WTC11 (cell line): ENCODE measurements at regions not wholly inside any gene's neighbourhood (a gene's known extent, or its start where the extent isn't known, plus 50 kb on each side); places are given as distances from the start of the nearest gene placed in this dataset.

ENCODE experiments used
- ATAC-seq: fragments of 200-7000 bp; cut with Tn5 transposase; 2 replicates; pipeline ENCODE4 v1.10.0; 2021; ENCODE audit warnings: mild to moderate bottlenecking, moderate library complexity
- CTCF ChIA-PET: fragments of 300-600 bp; sonication (Branson Sonifier 250); formaldehyde crosslinking; loops from one replicate; lab custom pipeline; 2021; ENCODE audit warnings: antibody characterized with exemption; lab: Charles Lee
- POLR2A ChIA-PET: fragments of 350-600 bp; sonication (Branson Sonifier 250); formaldehyde crosslinking; loops from one replicate; lab custom pipeline; 2021; ENCODE audit warnings: antibody characterized with exemption; lab: Charles Lee
- DNase-seq: peaks from one replicate; pipeline ENCODE4 v3.0.0; 2021; ENCODE audit warnings: low spot score
- H3K27ac Mint-ChIP-seq: 2 replicates; pipeline ENCODE4 v1.8.0; 2021; ENCODE audit warnings: mixed read lengths
- H3K27me3 Mint-ChIP-seq: 2 replicates; pipeline ENCODE4 v1.8.0; 2021; ENCODE audit warnings: low read depth, mild to moderate bottlenecking, moderate library complexity, mixed read lengths
- H3K36me3 Mint-ChIP-seq: 2 replicates; pipeline ENCODE4 v1.8.0; 2021; ENCODE audit warnings: mixed read lengths
- H3K4me1 Mint-ChIP-seq: 2 replicates; pipeline ENCODE4 v1.8.0; 2022; ENCODE audit warnings: mixed read lengths
- H3K4me3 Mint-ChIP-seq: 2 replicates; pipeline ENCODE4 v1.8.0; 2021; ENCODE audit warnings: mild to moderate bottlenecking, moderate library complexity, mixed read lengths
- H3K9me3 Mint-ChIP-seq: 2 replicates; pipeline ENCODE4 v1.8.0; 2021; ENCODE audit warnings: mixed read lengths
- CBFB ChIP-seq: sonication (generic); formaldehyde crosslinking; IDR thresholded peaks from 2 replicates; pipeline ENCODE4 v1.8.1; 2022; ENCODE audit warnings: mild to moderate bottlenecking, low read depth, missing genetic modification reagents
- CDX4 ChIP-seq: fragments of 250-450 bp; sonication (Bioruptor Pico); IDR thresholded peaks from 2 replicates; pipeline ENCODE4 v1.9.0; 2021; ENCODE audit warnings: moderate library complexity, mild to moderate bottlenecking, inconsistent platforms, borderline replicate concordance
- E2F1 ChIP-seq: sonication (generic); formaldehyde crosslinking; IDR thresholded peaks from 2 replicates; pipeline ENCODE4 v1.8.0; 2022; ENCODE audit warnings: mild to moderate bottlenecking, missing genetic modification reagents
- FOXJ3 ChIP-seq: sonication (generic); formaldehyde crosslinking; IDR thresholded peaks from 2 replicates; pipeline ENCODE4 v1.9.0; 2021; ENCODE audit warnings: missing genetic modification reagents, mild to moderate bottlenecking, borderline replicate concordance
- HMGXB4 ChIP-seq: sonication (generic); formaldehyde crosslinking; IDR thresholded peaks from 2 replicates; pipeline ENCODE4 v1.8.1; 2023; ENCODE audit warnings: mild to moderate bottlenecking, moderate library complexity, missing genetic modification reagents
- IRF2 ChIP-seq: sonication (generic); formaldehyde crosslinking; IDR thresholded peaks from 2 replicates; pipeline ENCODE4 v1.8.0; 2022; ENCODE audit warnings: low read depth, missing genetic modification reagents, borderline replicate concordance
- MAX ChIP-seq: sonication (generic); formaldehyde crosslinking; IDR thresholded peaks from 2 replicates; pipeline ENCODE4 v1.8.0; 2022; ENCODE audit warnings: mild to moderate bottlenecking, missing genetic modification reagents
- NR3C1 ChIP-seq: sonication (generic); formaldehyde crosslinking; conservative IDR thresholded peaks from 2 replicates; pipeline ENCODE4 v1.8.1; 2023; ENCODE audit warnings: low read depth, mild to moderate bottlenecking, missing genetic modification reagents
- PRRX2 ChIP-seq: fragments of 250-450 bp; sonication (Bioruptor Pico); IDR thresholded peaks from 2 replicates; pipeline ENCODE4 v1.8.0; 2021; ENCODE audit warnings: mild to moderate bottlenecking
- RELA ChIP-seq: sonication (generic); formaldehyde crosslinking; IDR thresholded peaks from 2 replicates; pipeline ENCODE4 v1.8.1; 2022; ENCODE audit warnings: missing genetic modification reagents, mild to moderate bottlenecking, borderline replicate concordance
- TCF7 ChIP-seq: sonication (generic); formaldehyde crosslinking; IDR thresholded peaks from 2 replicates; pipeline ENCODE4 v1.8.0; 2022; ENCODE audit warnings: mild to moderate bottlenecking, low read depth, missing genetic modification reagents, moderate library complexity
- USF1 ChIP-seq: sonication (generic); formaldehyde crosslinking; IDR thresholded peaks from 2 replicates; pipeline ENCODE4 v1.8.0; 2022; ENCODE audit warnings: mild to moderate bottlenecking, missing genetic modification reagents
- ZNF263 ChIP-seq: sonication (generic); formaldehyde crosslinking; IDR thresholded peaks from 2 replicates; pipeline ENCODE4 v1.8.1; 2022; ENCODE audit warnings: low read depth, mild to moderate bottlenecking, moderate library complexity, missing genetic modification reagents
- ZNF317 ChIP-seq: sonication (generic); formaldehyde crosslinking; IDR thresholded peaks from 2 replicates; pipeline ENCODE4 v1.8.1; 2023; ENCODE audit warnings: low read depth, mild to moderate bottlenecking, moderate library complexity, missing genetic modification reagents, borderline replicate concordance
- ZNF512 ChIP-seq: sonication (generic); formaldehyde crosslinking; IDR thresholded peaks from 2 replicates; pipeline ENCODE4 v1.8.1; 2022; ENCODE audit warnings: missing genetic modification reagents, borderline replicate concordance
- ZSCAN18 ChIP-seq: fragments of 250-450 bp; sonication (Bioruptor Pico); IDR thresholded peaks from 2 replicates; pipeline ENCODE4 v2.1.2; 2022; ENCODE audit warnings: mild to moderate bottlenecking, moderate library complexity

- TF ChIP-seq ZNF512 (CRISPR knock-in tag): no peak
- TF ChIP-seq PRRX2: no peak
- TF ChIP-seq FOXJ3: no peak
- no peak for TF ChIP-seq ZNF317 (CRISPR knock-in tag)
- TF ChIP-seq, all 79 proteins: peak for 0
Observed at GRCh38 chr10:10498781-10499180, 518.9 kb upstream of the CELF2 start (continued).

GRCh38 chr10:10499839-10500238, 517.8 kb upstream of the CELF2 start:
- no peak for DNase-seq
- peaks cover 36% of the 10 kb centered on the region for H3K9me3 Mint-ChIP-seq
- CTCF ChIA-PET: no interaction called here

More at GRCh38 chr10:10499839-10500238, 517.8 kb upstream of the CELF2 start:
- TF ChIP-seq E2F1 (CRISPR knock-in tag) (no peak), TCF7 (no peak), USF1 (CRISPR knock-in tag) (no peak), RELA (CRISPR knock-in tag) (no peak), MAX (CRISPR knock-in tag) (no peak), IRF2 (CRISPR knock-in tag) (no peak), CBFB (CRISPR knock-in tag) (no peak), ZSCAN18 (CRISPR knock-in tag) (no peak), ZNF263 (CRISPR knock-in tag) (no peak), CDX4 (CRISPR knock-in tag) (no peak), NR3C1 (CRISPR knock-in tag) (no peak), HMGXB4 (CRISPR knock-in tag) (no peak)
- TF ChIP-seq, all 79 proteins: peak for 0
- POLR2A ChIA-PET: no interaction called here
- H3K4me3 Mint-ChIP-seq: no peak overlapping the region
- ATAC-seq: no peak
- no peak overlapping the region for H3K27ac Mint-ChIP-seq
- H3K4me1 Mint-ChIP-seq: no peaks in the 10 kb centered on the region
- H3K27me3 Mint-ChIP-seq: no peaks in the 10 kb centered on the region
- peaks cover 7% of the 10 kb centered on the region for H3K36me3 Mint-ChIP-seq
